Endothelial cell (in vitro differentiated cells): ENCODE measurements at regions not wholly inside any gene's neighbourhood (a gene's known extent, or its start where the extent isn't known, plus 50 kb on each side); places are given as distances from the start of the nearest gene placed in this dataset.
A peak's percentile ranks its signal among the peaks of the same experiment; 100 is the strongest.

ENCODE experiments used
- DNase-seq: peaks from one replicate; pipeline ENCODE4 v3.0.0; 2021; ENCODE audit warnings: low spot score
- H3K27ac Mint-ChIP-seq: one replicate; pipeline ENCODE4 v1.8.0; 2021; ENCODE audit warnings: mixed read lengths, inconsistent platforms; ENCODE audit not compliant: unreplicated experiment
- H3K27me3 Mint-ChIP-seq: one replicate; pipeline ENCODE4 v1.8.0; 2021; ENCODE audit warnings: mild to moderate bottlenecking, moderate library complexity, mixed read lengths, inconsistent platforms; ENCODE audit not compliant: unreplicated experiment
- H3K36me3 Mint-ChIP-seq: one replicate; pipeline ENCODE4 v1.8.0; 2021; ENCODE audit warnings: mild to moderate bottlenecking, low read depth, mixed read lengths, inconsistent platforms; ENCODE audit not compliant: unreplicated experiment
- H3K4me1 Mint-ChIP-seq: one replicate; pipeline ENCODE4 v1.8.0; 2021; ENCODE audit warnings: mild to moderate bottlenecking, mixed read lengths, inconsistent platforms; ENCODE audit not compliant: unreplicated experiment
- H3K4me3 Mint-ChIP-seq: one replicate; pipeline ENCODE4 v1.8.0; 2021; ENCODE audit warnings: mild to moderate bottlenecking, mixed read lengths, inconsistent platforms; ENCODE audit not compliant: unreplicated experiment
- H3K9me3 Mint-ChIP-seq: one replicate; pipeline ENCODE4 v1.8.0; 2021; ENCODE audit warnings: mixed read lengths, inconsistent platforms; ENCODE audit not compliant: unreplicated experiment
- TF ChIP-seq, protein P1 (sequence below): fragments of 200-600 bp; sonication (generic); IDR thresholded peaks from one replicate; pipeline ENCODE4 v1.5.0; 2021; ENCODE audit warnings: antibody characterized with exemption; ENCODE audit not compliant: unreplicated experiment

DNA sequence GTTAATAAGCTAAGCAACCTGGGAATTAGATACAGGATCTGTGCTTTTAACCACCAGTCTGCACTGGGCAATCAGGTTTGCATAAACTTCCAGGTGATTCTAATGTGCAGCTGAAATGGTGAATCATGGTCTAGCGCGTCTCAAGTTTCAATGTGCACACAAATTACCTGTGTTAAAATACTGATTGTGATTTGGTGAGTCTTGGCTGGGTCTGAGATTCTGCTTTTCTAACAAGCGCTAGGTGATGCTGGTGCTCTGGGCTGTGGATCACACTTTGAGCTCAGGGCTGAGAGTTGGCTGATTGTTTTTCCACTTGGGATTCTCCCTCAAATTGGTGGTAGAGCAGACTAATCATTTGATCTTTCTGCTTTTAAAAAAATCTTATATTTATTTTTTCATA, 124.8 kb downstream of the C12orf75 start:
- H3K9me3 Mint-ChIP-seq = no peaks in the 10 kb centered on the region
- no peak overlapping the region for H3K27ac Mint-ChIP-seq
- H3K4me1 Mint-ChIP-seq = peaks cover 19% of the 10 kb centered on the region
- TF ChIP-seq, protein P1, sequence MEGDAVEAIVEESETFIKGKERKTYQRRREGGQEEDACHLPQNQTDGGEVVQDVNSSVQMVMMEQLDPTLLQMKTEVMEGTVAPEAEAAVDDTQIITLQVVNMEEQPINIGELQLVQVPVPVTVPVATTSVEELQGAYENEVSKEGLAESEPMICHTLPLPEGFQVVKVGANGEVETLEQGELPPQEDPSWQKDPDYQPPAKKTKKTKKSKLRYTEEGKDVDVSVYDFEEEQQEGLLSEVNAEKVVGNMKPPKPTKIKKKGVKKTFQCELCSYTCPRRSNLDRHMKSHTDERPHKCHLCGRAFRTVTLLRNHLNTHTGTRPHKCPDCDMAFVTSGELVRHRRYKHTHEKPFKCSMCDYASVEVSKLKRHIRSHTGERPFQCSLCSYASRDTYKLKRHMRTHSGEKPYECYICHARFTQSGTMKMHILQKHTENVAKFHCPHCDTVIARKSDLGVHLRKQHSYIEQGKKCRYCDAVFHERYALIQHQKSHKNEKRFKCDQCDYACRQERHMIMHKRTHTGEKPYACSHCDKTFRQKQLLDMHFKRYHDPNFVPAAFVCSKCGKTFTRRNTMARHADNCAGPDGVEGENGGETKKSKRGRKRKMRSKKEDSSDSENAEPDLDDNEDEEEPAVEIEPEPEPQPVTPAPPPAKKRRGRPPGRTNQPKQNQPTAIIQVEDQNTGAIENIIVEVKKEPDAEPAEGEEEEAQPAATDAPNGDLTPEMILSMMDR = no peak
- no peak overlapping the region for H3K4me3 Mint-ChIP-seq
- H3K27me3 Mint-ChIP-seq = peaks cover 3% of the 10 kb centered on the region
- DNase-seq = no peak
- peaks cover 4% of the 10 kb centered on the region for H3K36me3 Mint-ChIP-seq

DNA sequence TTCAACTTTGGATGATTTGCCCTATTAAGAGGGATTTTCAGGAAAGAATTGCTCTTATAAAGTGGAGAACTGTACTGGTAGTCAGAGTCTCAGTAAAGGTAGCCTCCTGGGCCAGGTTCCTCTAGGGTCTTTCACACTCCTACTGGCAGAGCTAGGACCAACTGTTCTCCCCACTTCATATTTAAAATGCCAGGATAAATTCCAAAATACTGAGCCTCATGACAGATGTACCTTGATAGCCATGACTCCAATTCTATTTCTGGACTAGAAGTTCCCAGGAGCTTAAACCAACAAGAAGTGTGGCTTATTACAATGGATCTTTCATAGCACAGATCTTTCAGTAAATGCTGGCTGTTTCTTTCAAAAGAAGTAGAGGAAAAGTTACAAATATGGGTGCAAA, 126.5 kb downstream of the C12orf75 start:
- Mint-ChIP-seq H3K4me1 (peaks cover 33% of the 10 kb centered on the region), H3K27ac (no peak overlapping the region), H3K4me3 (no peak overlapping the region), H3K27me3 (peaks cover 3% of the 10 kb centered on the region), H3K36me3 (peaks cover 4% of the 10 kb centered on the region), H3K9me3 (no peaks in the 10 kb centered on the region)
- DNase-seq = no peak
- TF ChIP-seq, protein P1 = no peak

DNA sequence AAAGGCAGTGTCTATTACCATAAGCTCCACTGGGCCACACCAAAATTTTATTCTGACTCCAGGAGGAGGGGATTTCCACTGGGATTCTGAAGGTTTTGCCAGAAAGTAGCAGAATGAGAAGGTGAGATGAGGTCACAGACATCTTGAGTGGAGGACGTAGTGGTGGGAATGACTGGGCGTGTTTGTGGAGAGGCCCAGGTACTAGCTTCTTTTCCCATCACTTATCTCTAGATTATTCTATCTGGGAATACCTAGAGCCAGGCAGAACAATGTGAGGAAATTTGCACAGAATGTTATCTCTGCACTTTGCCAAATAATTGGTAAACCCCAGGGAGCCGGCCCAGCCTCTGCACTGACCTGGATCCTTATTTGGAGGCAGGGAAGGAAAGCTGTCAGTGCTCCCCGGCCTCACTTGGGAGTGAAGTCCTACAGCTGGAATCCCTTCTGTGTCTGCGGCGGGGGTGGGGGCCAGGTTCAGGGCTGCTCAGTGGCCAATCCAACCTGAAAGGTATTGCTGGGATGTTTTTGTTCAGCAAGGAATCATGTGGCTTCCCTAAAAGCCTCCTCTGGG, 129.4 kb downstream of the C12orf75 start:
- Mint-ChIP-seq H3K36me3 (peaks cover 4% of the 10 kb centered on the region), H3K4me3 (no peak overlapping the region), H3K27ac (peak overlapping the region; percentile 61), H3K4me1 (peaks cover 36% of the 10 kb centered on the region), H3K9me3 (no peaks in the 10 kb centered on the region), H3K27me3 (peaks cover 3% of the 10 kb centered on the region)
- TF ChIP-seq, protein P1 = no peak
- DNase-seq = peak; percentile 30

DNA sequence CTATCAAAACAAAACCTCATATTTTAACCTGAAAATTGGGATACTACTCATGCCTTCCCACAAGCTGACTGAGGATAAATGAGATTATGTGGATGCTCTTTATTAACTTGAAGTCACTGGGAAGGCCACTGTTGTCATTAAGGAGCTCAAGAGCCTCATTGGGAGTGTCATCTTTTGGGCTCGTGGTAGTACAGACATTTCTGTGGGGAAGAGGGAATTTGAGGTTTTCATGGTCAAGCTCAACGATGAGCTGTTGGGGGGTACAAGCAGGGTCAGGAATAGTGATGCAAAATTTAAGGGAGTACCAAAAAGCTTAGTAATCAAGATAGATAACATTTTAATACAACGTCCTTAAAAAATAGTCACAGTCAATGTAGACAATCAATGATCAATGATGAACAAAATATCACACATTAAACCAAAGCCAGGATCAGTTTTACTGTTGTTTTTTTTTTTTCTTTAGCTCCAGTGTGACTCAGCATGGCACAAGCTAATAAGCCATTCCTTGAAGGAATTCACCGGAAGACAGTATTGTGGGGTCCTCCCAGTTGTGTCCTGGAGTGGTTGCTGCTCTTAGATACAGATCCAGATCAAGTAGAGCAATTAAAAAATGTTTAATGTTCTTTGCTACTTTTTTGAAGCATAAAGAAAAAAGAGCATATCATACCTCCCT, 130.9 kb downstream of the C12orf75 start:
- no peak for DNase-seq
- H3K27ac Mint-ChIP-seq = no peak overlapping the region
- TF ChIP-seq, protein P1 = no peak

DNA sequence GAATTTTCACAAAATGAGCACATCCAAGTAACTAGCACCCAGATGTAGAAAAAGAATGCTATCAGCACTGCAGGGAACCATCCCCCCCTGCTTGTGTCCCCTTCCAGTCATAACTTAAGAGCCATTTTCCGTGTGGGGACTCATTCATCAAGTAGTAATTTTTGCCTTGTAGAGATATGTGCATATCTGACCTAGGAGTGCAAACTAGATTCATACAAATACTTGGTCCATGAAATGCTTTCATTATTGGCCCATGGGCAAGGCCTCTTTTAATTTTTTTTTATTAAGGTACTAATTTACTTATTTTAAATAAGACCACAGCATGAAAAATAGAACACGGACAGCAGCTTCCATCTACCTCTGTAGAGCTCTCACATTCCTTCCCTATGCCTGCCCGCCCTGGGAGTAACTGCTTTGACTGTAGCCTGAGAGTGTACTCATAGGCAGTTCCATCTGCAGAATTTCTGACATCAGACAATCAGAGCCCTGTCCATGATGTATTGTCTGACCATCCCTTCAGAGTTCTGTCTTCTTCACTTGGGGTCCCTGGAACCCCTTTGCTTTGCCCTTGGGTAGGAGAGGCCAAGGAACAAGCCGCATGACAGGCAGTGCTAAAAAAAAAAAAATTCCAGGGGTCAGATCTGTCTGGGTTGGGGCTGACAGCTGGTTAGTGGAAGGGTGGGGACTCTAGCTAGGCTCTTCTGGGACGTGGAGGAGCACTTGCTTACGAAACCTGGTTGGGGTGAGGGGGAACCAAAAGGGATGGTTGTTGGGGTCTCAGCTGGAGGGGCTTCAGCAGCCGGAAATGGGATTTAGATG, 131.7 kb downstream of the C12orf75 start:
- Mint-ChIP-seq H3K27ac (no peak overlapping the region), H3K4me3 (no peak overlapping the region)

More for the DNA sequence above, 130.9 kb downstream of the C12orf75 start:
- H3K36me3 Mint-ChIP-seq = peaks cover 4% of the 10 kb centered on the region
- H3K4me3 Mint-ChIP-seq = no peak overlapping the region
- H3K27me3 Mint-ChIP-seq = peaks cover 2% of the 10 kb centered on the region
- H3K9me3 Mint-ChIP-seq = no peaks in the 10 kb centered on the region
- peaks cover 37% of the 10 kb centered on the region for H3K4me1 Mint-ChIP-seq

More for the DNA sequence above, 131.7 kb downstream of the C12orf75 start:
- peaks cover 37% of the 10 kb centered on the region for H3K4me1 Mint-ChIP-seq
- peaks cover 2% of the 10 kb centered on the region for H3K27me3 Mint-ChIP-seq
- H3K9me3 Mint-ChIP-seq = no peaks in the 10 kb centered on the region
- H3K36me3 Mint-ChIP-seq = peaks cover 4% of the 10 kb centered on the region
- no peak for DNase-seq
- TF ChIP-seq, protein P1 = no peak
